Stimulated activated CD4-positive, alpha-beta T cell treated with anti-CD3 and anti-CD28 coated beads, TNF-alpha, amount 100 ng/mL, for 4 hours (primary cell): ENCODE measurements at regions not wholly inside any gene's neighbourhood (a gene's known extent, or its start where the extent isn't known, plus 50 kb on each side); places are given as distances from the start of the nearest gene placed in this dataset.

Experiments used
- DNase-seq, 3 experiments: peaks; one replicate each; pipeline ENCODE4 v3.0.0-alpha.2; 2020; ENCODE audit warnings: low read depth in 3 of 3

GRCh38 chr13:106041445-106041844, 494.0 kb downstream of the EFNB2 start:
- DNase-seq: no peak

DNA sequence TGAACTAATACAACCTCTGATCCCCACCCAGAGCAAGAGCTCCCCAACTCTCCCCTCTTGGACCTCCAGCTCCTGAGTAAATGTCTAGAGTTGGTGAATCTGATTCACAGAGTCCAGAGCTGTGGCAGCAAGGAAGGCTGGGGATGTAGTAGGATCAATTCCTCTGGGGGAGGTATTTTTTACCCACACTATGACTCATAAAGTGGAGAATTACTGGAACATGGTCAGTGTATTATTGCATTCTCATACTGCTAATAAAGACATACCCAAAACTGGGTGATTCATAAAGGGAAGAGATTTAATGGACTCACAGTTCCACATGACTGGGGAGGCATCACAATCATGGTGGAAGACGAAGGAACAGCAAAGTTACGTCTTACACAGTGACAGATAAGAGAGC, 496.7 kb downstream of the EFNB2 start:
- no peak for DNase-seq

DNA sequence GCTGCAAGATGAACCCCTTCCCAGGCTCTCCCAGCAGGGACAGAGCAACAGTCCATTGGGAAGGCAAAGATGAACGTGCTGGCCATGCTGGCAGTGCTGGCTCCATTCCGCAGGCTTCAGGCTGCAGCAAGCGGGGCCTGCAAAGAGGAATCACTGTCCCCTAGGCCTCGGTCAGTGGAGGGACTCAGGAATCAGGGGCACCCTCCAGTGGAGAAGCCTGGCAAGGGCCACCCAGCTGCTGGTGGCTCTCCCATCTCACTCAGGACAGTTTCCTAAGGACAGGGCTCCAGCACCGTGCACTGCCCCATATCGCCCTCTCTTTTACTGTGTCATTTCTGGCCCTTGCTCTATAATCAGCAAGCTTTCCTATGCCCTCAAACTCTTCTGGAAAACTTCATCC, 498.6 kb downstream of the EFNB2 start:
- no peak for DNase-seq

DNA sequence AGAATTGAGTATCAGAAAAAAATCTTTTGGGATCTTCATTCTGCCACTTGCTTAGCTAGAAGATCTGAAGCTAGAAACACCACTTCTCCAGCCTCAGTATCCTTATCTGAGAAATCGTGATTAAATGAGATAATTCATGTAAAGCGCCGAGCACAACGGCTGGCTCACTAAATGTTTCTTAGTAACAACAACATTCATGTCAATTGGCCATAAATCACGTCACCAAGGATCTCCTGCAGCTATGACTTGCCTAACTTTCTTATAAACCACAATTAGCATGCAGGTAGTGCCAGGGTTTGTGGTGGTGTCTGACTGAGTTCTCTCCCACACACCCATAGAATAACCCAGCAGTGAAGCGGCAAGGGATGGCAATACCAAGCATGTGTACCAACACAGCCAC, 501.3 kb downstream of the EFNB2 start:
- no peak for DNase-seq

DNA sequence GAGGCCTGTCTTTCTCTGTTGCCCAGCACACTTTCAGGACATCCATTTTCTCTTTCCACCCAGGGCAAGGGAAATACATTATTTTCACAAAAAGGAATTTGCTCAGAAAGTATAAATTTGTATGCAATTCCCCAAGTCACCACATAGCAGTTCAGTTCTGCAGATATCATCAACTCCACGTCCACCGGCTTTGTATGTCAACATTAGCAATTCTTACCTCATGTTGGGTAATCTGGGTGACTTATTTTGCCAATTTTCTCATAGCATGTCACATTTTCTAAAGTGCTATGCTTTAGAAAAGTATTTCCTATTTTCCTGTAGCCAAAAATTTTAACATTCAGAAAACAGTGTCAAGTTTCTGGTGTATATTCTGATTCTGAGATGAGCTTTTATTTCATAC, 501.8 kb downstream of the EFNB2 start:
- DNase-seq: no peak

GRCh38 chr13:106032441-106032840, 503.0 kb downstream of the EFNB2 start:
- DNase-seq: no peak

DNA sequence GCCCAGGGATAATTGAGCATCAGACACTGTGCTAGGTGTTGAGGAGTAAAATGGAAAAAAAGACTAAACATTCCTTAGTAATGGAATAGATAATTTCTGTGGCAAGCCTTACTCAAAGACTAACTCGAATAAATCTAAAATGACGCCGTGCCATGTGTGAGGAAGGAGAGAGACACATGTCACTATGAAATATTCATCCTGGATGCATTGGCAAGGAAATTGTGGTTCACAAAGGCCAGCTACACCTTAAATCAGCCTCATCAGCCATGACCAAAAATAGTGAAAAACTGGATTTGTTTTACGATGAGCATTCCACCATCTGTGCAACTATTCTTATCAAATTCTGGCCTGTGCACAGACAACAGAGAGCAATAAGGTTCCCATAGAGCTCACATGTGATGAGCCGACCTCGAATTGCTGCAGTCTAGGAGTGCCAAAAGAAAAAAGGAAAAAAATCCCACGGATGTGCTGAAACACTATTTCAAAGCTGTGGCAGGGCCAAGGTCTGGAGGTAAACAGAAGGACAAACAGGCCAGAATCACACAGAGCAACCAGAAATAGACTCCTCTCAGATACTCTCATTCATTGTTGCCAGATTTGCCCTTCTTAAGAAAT, 505.7 kb downstream of the EFNB2 start:
- no peak for DNase-seq

GRCh38 chr13:106028911-106029310, 506.6 kb downstream of the EFNB2 start:
- no peak for DNase-seq

- DNase-seq: no peak
These were observed 523.9 kb downstream of the EFNB2 start for GRCh38 chr13:106011600-106011999.

- DNase-seq: no peak
These were observed 524.6 kb downstream of the EFNB2 start for GRCh38 chr13:106010836-106011235.

DNA sequence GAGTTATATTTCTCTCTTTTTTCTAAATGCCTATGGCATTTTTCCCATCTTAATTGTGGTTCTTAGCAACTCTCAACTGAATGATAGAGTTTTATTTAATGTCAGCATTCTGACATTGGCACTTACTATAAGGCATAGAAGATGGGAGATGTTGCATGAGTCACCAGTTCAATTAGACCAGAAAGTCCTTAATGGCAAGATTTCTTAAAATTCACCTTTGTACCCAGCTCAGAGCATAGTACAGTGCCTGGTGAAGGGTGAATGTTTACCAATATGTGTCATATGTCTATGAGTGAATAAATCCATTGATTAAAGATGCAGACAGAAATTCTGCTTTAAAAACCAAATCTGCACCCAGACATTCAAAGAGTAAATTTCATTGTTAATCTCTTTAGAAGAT, 526.9 kb downstream of the EFNB2 start:
- no peak for DNase-seq

DNA sequence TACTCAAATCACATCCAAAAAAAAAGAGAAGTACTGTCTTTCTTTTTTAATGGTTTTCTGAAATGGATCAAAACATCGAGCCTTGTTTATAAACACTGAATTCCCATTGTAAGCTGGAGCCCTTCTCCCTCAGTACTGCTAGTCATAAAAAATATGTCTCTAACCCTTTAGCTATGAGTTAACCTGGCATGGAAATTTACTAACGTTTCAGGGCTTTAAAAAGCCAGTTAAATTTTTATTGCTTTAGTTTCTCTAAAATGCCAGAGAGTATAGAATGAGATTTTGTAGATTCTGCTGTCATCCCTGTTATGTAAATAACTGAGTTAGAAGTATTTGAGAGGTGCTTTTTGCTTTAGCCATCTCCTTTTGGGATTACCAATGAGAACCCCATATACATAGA, 528.3 kb downstream of the EFNB2 start:
- no peak for DNase-seq

DNA sequence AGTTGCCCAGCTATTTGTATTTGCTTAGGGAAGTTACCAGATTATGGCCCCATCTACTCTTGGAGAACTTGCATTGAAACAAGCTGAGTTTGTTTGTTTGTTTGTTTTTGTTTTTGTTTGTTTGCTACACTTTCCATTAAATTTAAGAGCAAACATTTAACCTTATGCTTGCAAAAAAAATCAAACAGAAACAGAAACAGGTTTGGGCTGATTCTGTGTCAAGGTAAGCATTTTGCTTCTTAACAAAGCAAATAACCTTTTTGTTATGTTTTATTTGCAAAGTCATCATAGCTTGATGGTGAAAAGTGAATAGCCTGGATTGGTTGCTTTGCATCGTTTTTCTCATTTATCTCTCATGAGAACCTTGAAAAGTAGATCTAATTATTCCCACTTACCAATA, 531.8 kb downstream of the EFNB2 start:
- DNase-seq: no peak

DNA sequence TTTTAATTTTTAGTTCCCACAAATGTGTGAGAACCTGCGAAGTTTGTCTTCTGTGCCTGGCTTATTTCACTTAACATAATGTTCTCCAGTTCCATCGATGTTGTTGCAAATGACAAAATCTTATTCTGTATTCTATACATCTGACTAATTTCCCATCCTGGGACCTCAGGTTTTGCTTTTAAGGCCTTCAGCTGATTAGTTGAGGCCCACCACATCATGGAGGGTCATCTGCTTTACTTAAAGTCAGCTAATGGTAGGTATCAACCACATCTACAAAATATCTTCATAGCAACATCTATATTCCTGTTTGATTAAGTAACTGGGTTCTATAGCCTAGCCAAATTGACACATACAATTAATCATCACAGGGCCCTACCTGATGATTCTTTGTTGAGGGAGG, 534.0 kb downstream of the EFNB2 start:
- no peak for DNase-seq

DNA sequence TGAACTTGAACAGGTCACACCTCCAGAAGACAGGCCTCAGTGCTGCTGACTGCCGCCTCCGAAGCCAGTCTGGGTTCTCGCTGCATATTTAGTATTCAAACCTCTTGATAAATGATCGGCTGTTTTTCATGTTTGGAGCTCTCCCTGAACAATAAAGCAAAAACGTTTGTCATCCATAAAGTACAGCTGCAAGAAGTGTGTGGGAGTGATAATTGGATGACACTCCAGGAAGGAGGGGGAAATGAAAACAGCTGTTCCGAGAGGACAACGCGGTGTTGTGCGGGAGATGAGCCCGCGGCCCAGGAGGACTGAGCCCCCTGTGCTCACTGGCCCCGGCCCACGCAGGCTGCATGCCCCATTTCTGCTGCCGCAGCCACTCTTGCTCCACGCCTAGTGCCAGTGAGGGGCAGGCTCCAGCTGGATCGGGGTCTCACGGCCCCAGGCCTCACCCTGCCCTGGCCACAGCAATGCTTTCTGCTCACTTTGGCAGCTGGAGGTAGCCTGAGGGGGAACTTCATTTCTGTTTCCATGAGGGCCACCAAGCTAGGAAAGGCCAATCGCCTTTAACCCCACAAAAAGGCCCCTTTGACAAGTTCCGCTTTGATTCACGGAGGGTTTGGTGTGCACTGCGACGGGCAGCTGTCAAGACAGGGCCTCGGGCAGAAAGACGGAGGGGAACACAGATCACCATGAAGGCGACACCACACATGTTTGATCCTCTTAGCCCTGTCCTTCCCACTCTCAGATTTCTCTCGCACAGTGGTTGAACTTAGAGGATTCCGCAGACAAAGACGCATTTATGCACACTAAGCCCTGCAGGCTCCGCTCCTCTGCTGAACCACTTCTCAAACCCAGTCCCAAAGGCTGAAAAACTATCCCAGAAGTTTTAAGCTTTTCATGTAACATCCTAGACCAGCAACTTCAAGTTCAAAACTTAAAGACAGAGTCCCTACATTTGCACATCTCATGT, 537.6 kb downstream of the EFNB2 start:
- DNase-seq: no peak

DNA sequence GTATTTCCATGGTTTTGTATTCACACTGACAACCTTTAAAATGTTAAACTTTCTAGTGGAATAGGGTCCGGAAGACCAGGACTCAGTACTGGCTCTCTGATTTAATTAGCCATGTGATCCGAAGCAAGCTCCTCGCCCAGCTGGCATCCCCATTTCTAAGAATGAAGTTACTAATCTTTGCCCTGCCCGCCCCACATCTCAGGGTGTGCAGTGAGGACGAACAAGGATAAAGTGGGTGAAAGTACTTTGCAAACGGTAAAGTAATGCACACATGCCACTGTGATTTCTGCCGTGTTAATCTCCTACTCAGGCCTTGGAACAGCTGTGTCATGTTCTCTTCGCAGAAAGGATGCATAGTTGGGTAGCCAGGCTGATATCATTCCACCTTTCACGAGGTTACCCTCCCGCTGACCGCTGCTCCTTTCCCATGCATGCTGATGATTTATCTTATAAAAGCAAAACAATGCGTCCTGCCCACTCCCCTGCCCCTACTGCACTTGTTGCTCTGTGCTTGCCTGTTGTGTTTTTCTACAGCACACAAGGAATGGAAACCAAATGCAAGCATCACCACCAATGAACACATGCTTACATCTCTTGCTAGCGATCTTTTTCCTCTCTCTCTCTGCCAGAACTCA, 539.0 kb downstream of the EFNB2 start:
- DNase-seq: no peak

DNA sequence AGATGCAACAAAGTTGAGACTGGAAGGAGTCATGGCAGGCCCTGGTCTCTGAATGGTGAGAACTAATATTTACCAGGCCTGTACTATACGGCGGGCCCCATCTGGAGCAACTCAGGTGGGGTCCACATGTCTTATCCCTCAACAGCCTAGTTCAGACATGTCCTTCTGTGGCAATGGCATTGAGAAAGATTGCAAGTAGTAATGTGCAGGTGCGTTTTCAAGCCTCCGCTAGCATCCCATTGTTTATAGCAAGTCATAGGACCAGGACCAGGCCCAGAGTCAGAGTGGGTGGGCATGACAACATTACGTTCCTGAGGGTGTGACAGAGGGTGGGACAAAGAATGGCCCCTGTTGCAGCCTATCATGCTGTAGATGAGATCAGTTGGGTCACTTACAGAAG, 541.1 kb downstream of the EFNB2 start:
- DNase-seq: no peak

DNA sequence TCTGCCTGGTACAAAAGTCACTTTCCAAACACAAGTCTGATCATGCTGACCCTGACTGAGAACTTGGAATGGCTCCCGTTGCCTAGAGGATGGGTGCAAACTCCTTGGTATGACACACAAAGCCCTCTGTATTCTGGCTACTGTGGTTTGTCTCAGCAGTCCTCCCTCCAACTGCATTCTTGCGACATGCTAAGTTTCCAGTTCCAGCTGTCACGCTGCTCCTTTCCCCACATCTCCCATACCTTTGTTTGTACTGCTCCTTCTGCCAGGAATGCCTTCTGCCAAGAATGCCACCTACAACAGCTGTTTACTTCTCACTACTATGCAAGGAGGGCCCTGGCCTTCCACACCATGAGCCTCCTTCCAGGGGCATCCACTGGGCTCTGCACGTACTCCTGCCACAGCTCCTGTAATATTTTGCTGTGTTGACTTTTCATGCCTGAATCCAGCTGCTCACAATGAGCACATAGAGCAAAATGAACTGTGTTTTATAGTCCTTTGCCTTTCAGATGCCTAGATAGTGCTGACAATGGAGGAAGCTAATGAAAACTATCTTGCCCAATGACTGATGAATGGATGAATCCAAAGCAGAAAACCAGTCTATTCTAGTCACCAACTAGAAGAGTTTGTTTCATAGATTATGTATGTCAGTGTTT, 543.7 kb downstream of the EFNB2 start:
- DNase-seq: no peak

- no peak for DNase-seq
These were observed 544.3 kb downstream of the EFNB2 start for GRCh38 chr13:105991131-105991530.

GRCh38 chr13:105990256-105990958, 545.1 kb downstream of the EFNB2 start:
- DNase-seq: no peak

GRCh38 chr13:105984646-105985045, 550.8 kb downstream of the EFNB2 start:
- DNase-seq: no peak

DNA sequence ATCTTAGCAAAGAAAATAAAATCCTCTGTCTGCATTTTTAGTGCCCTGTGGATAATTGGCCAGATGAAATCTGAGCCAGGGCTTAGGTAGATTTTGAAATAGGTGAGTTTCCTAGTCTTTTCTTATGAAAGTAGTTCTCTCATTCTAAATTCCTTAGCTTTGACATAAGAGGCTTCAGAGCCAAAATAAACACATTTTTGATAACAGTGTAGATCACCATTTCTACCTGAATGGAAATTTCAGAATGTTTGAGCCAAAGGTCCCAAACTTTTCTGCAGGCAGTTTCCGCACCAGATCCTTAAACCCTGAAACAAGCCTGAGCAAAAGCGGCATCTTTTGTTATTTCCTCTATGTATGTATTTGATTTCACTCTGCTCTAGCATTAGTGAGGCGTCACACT, 551.2 kb downstream of the EFNB2 start:
- DNase-seq: no peak
